HepG2 (cell line): ENCODE measurements at regions not wholly inside any gene's neighbourhood (a gene's known extent, or its start where the extent isn't known, plus 50 kb on each side); places are given as distances from the start of the nearest gene placed in this dataset.

Source experiments
- ATAC-seq: fragments of 200-7000 bp; cut with Tn5 transposase; 3 replicates; pipeline ENCODE4 v1.9.1; 2020; ENCODE audit warnings: mild to moderate bottlenecking, moderate library complexity
- BruUV-seq: library from RNA; stranded (reverse); fragments of 400-500 nt; replicated peaks from 2 replicates; lab custom pipeline; 2021; lab: Mats Ljungman, UMichigan
- CTCF ChIA-PET: fragments of 300-600 bp; formaldehyde crosslinking; extraction: SDS; loops from one replicate; lab custom pipeline; 2021; ENCODE audit warnings: low total read pairs, inconsistent platforms, low intra/inter-chr PET ratio; lab: Yijun Ruan, JAX
- POLR2A ChIA-PET: fragments of 350-600 bp; sonication (Branson Sonifier 250); formaldehyde crosslinking; loops from one replicate; lab custom pipeline; 2020; ENCODE audit warnings: antibody characterized with exemption, inconsistent platforms; lab: Yijun Ruan, JAX
- DNase-seq: peaks from one replicate; pipeline ENCODE4 v3.0.0-alpha.2; 2015; ENCODE audit warnings: low spot score
- FAIRE-seq: peaks from 3 replicates; lab custom pipeline; 2011; peaks lifted over from hg19 to GRCh38; lab: Jason Lieb, UNC
- H2AFZ ChIP-seq: one replicate; pipeline ENCODE4 v1.6.1; 2011; ENCODE audit warnings: low read length, inconsistent platforms
- H3K27ac ChIP-seq: fragments of 300-600 bp; 3 replicates; pipeline ENCODE4 v1.8.0; 2011; ENCODE audit warnings: mixed run types, mild to moderate bottlenecking, mixed read lengths, low read length, inconsistent platforms; ENCODE audit not compliant: insufficient read depth; ENCODE audit errors: extremely low read length
- H3K27me3 ChIP-seq, 2 experiments: fragments of 200-600 bp in 1 of 2; 2 replicates in 1 of 2; 3 replicates in 1 of 2; pipeline versions ENCODE4 v1.6.0 to v1.8.0; 2011; ENCODE audit warnings: low read length in 2 of 2, mild to moderate bottlenecking in 2 of 2, moderate library complexity in 2 of 2, inconsistent platforms in 1 of 2; ENCODE audit not compliant: insufficient read depth in 2 of 2, control insufficient read depth in 1 of 2
- H3K36me3 ChIP-seq, 2 experiments: fragments of 200-600 bp in 1 of 2; replicated peaks in 1 of 2; 2 replicates in 1 of 2; 3 replicates in 1 of 2; pipeline versions ENCODE4 v1.5.1 to v1.8.0; 2011; ENCODE audit warnings: low read length in 2 of 2, inconsistent platforms in 1 of 2; ENCODE audit not compliant: insufficient read depth in 2 of 2, control insufficient read depth in 1 of 2
- H3K4me1 ChIP-seq: 2 replicates; pipeline ENCODE4 v1.5.1; 2012; ENCODE audit warnings: low read length, inconsistent platforms; ENCODE audit not compliant: insufficient read depth
- H3K4me2 ChIP-seq: 2 replicates; pipeline ENCODE4 v1.6.0; 2011; ENCODE audit warnings: low read depth, low read length, inconsistent platforms
- H3K4me3 ChIP-seq, 3 experiments: fragments of 200-600 bp in 1 of 3; sonication (generic), shearing (Covaris generic) in 1 of 3; replicated peaks in 1 of 3; 2 replicates each; pipeline ENCODE4 v1.5.1; 2011 to 2016; ENCODE audit warnings: low read length in 3 of 3, inconsistent platforms in 2 of 3, low read depth in 2 of 3, mild to moderate bottlenecking in 2 of 3, control low read depth in 1 of 3, mixed read lengths in 1 of 3; ENCODE audit not compliant: insufficient read depth in 1 of 3
- H3K79me2 ChIP-seq: one replicate; pipeline ENCODE4 v1.6.1; 2011; ENCODE audit warnings: low read length, inconsistent platforms; ENCODE audit not compliant: insufficient read depth
- H3K9ac ChIP-seq: 2 replicates; pipeline ENCODE4 v1.6.0; 2011; ENCODE audit warnings: mild to moderate bottlenecking, low read depth, low read length, inconsistent platforms; ENCODE audit not compliant: insufficient read depth
- H3K9me3 ChIP-seq: 2 replicates; pipeline ENCODE4 v1.5.1; 2012; ENCODE audit warnings: mild to moderate bottlenecking, low read length
- H4K20me1 ChIP-seq: 2 replicates; pipeline ENCODE4 v1.6.0; 2011; ENCODE audit warnings: inconsistent platforms, mild to moderate bottlenecking, low read length, moderate library complexity; ENCODE audit not compliant: insufficient read depth
- ARID2 ChIP-seq: sonication (generic); formaldehyde crosslinking; IDR thresholded peaks from 2 replicates; pipeline ENCODE4 v1.8.1; 2022; ENCODE audit warnings: mild to moderate bottlenecking, missing genetic modification reagents, borderline replicate concordance
- BHLHE40 ChIP-seq: IDR thresholded peaks from 2 replicates; pipeline ENCODE4 v1.6.1; 2011; ENCODE audit warnings: low read length, improper control_type of control experiment
- GATAD2A ChIP-seq: IDR thresholded peaks from 2 replicates; pipeline ENCODE4 v1.6.1; 2016
- MATR3 ChIP-seq: sonication (generic); formaldehyde crosslinking; IDR thresholded peaks from 2 replicates; pipeline ENCODE4 v1.4.0; 2020; ENCODE audit warnings: missing genetic modification reagents
- NR2C2 ChIP-seq: sonication (generic); formaldehyde crosslinking; IDR thresholded peaks from 2 replicates; pipeline ENCODE4 v1.4.0; 2020; ENCODE audit warnings: missing genetic modification reagents, mild to moderate bottlenecking, moderate library complexity, borderline replicate concordance
- SIX4 ChIP-seq: sonication (generic); formaldehyde crosslinking; IDR thresholded peaks from 2 replicates; pipeline ENCODE4 v1.4.0; 2020; ENCODE audit warnings: missing genetic modification reagents
- SMC3 ChIP-seq: IDR thresholded peaks from 2 replicates; pipeline ENCODE4 v1.6.1; 2011; ENCODE audit warnings: low read length, improper control_type of control experiment
- STAG1 ChIP-seq: sonication (generic); formaldehyde crosslinking; IDR thresholded peaks from 2 replicates; pipeline ENCODE4 v1.4.0; 2020; ENCODE audit warnings: missing genetic modification reagents
- TSC22D2 ChIP-seq: sonication (generic); formaldehyde crosslinking; IDR thresholded peaks from 2 replicates; pipeline ENCODE4 v1.5.1; 2020; ENCODE audit warnings: missing genetic modification reagents, mild to moderate bottlenecking, borderline replicate concordance
- ZNF10 ChIP-seq: sonication (generic); formaldehyde crosslinking; IDR thresholded peaks from 2 replicates; pipeline ENCODE4 v1.4.0; 2020; ENCODE audit warnings: mild to moderate bottlenecking, low read depth, missing genetic modification reagents, borderline replicate concordance
- ZNF317 ChIP-seq: sonication (generic); formaldehyde crosslinking; IDR thresholded peaks from 2 replicates; pipeline ENCODE4 v1.5.0; 2020; ENCODE audit warnings: mild to moderate bottlenecking, missing genetic modification reagents
- ZNF589 ChIP-seq: sonication (generic); formaldehyde crosslinking; conservative IDR thresholded peaks from 2 replicates; pipeline ENCODE4 v1.8.0; 2022; ENCODE audit warnings: mild to moderate bottlenecking, moderate library complexity, missing genetic modification reagents
- ZNF749 ChIP-seq: sonication (generic); formaldehyde crosslinking; IDR thresholded peaks from 2 replicates; pipeline ENCODE4 v1.8.0; 2022; ENCODE audit warnings: mild to moderate bottlenecking, missing genetic modification reagents, moderate library complexity, borderline replicate concordance
- ZNF891 ChIP-seq: sonication (generic); formaldehyde crosslinking; IDR thresholded peaks from 2 replicates; pipeline ENCODE4 v1.5.0; 2020; ENCODE audit warnings: mild to moderate bottlenecking, missing genetic modification reagents
- WGBS: methylation state at CpG from one replicate; pipeline ENCODE4 v1.1.6; 2017; ENCODE audit warnings: low lambda C conversion rate; 5-methylcytosine and 5-hydroxymethylcytosine counted together
- in situ Hi-C: cut with HindIII; loops from 2 replicates; pipeline ENCODE4 v1.10.0; 2017; ENCODE audit warnings: low pct_unique_long_range_greater_than_20kb; ENCODE audit not compliant: extremely low pct_ligation_motif_present
- intact Hi-C: fragments of 100-400 bp; cut with micrococcal nuclease; formaldehyde crosslinking; loops from one replicate; pipeline ENCODE4 v1.10.0; 2022; ENCODE audit not compliant: unreplicated experiment
- TF ChIP-seq, protein P1 (sequence below): sonication (generic); formaldehyde crosslinking; IDR thresholded peaks from 2 replicates; pipeline ENCODE4 v1.5.0; 2020; ENCODE audit warnings: mild to moderate bottlenecking, low read depth, missing genetic modification reagents, borderline replicate concordance
- TF ChIP-seq, protein P2 (sequence below): sonication (generic); formaldehyde crosslinking; IDR thresholded peaks from 2 replicates; pipeline ENCODE4 v1.4.0; 2020; ENCODE audit warnings: missing genetic modification reagents
- TF ChIP-seq, protein P3 (sequence below): sonication (generic); formaldehyde crosslinking; IDR thresholded peaks from 2 replicates; pipeline ENCODE4 v1.5.0; 2020; ENCODE audit warnings: missing genetic modification reagents
- TF ChIP-seq, protein P4 (sequence below): sonication (generic); formaldehyde crosslinking; IDR thresholded peaks from 2 replicates; pipeline ENCODE4 v1.5.0; 2020; ENCODE audit warnings: missing genetic modification reagents, mild to moderate bottlenecking, borderline replicate concordance
- TF ChIP-seq, protein P5 (sequence below): sonication (generic); formaldehyde crosslinking; IDR thresholded peaks from 2 replicates; pipeline ENCODE4 v1.4.0; 2020; ENCODE audit warnings: missing genetic modification reagents
- TF ChIP-seq, protein P6 (sequence below): sonication (generic); formaldehyde crosslinking; IDR thresholded peaks from 2 replicates; pipeline ENCODE4 v1.8.0; 2022; ENCODE audit warnings: mild to moderate bottlenecking, missing genetic modification reagents, moderate library complexity

DNA sequence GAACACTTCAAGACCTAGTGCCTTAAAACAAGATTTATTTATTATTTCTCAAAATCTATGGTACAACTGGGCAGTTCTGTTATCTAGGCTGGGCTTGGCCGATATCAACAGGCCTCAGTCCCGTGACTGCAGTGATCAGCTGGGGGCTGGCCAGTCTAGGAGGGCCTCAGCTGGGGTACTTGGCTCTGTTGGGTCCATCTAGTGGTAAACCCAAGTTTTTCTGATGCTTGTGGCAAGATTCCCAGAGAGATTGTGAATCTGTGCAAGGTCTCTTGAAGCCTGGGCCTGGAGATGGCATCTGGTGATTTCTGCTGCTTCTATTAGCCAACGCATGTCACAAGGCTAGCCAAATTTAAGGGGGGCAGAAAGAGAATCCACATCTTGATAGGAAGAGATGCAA lies 482.4 kb upstream of the SGO1 start:
- Histone ChIP-seq H3K9ac (no peak overlapping the region), H2AFZ (no peak overlapping the region), H3K36me3 (no peaks in the 10 kb centered on the region), H4K20me1 (no peaks in the 10 kb centered on the region), H3K27ac (no peak overlapping the region), H3K27me3 (no peaks in the 10 kb centered on the region), H3K79me2 (no peaks in the 10 kb centered on the region), H3K4me1 (no peaks in the 10 kb centered on the region), H3K4me3 (no peak overlapping the region), H3K9me3 (peaks cover 74% of the 10 kb centered on the region), H3K4me2 (no peak overlapping the region)
- ChIA-PET CTCF (no interaction called here), POLR2A (no interaction called here)
- 5% methylated on average over 3 of the region's 3 CpGs for WGBS
- intact Hi-C loops = loop anchor here (10.0 kb wide), 2 partner anchors 154 to 444 kb away; no protein-coding TSS in a partner anchor
- peak; percentile 2 for DNase-seq
- no TSS peak for BruUV-seq
- in situ Hi-C loops = no loop called here
- ATAC-seq = peak; percentile 77
- no peak for FAIRE-seq
- TF ChIP-seq ZNF749 (CRISPR knock-in tag) = no peak
- no peak for TF ChIP-seq MATR3 (CRISPR knock-in tag)
- TF ChIP-seq ZNF317 (CRISPR knock-in tag) = no peak
- TF ChIP-seq, protein P1, sequence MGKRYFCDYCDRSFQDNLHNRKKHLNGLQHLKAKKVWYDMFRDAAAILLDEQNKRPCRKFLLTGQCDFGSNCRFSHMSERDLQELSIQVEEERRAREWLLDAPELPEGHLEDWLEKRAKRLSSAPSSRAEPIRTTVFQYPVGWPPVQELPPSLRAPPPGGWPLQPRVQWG = no peak
- TF ChIP-seq, protein P2, sequence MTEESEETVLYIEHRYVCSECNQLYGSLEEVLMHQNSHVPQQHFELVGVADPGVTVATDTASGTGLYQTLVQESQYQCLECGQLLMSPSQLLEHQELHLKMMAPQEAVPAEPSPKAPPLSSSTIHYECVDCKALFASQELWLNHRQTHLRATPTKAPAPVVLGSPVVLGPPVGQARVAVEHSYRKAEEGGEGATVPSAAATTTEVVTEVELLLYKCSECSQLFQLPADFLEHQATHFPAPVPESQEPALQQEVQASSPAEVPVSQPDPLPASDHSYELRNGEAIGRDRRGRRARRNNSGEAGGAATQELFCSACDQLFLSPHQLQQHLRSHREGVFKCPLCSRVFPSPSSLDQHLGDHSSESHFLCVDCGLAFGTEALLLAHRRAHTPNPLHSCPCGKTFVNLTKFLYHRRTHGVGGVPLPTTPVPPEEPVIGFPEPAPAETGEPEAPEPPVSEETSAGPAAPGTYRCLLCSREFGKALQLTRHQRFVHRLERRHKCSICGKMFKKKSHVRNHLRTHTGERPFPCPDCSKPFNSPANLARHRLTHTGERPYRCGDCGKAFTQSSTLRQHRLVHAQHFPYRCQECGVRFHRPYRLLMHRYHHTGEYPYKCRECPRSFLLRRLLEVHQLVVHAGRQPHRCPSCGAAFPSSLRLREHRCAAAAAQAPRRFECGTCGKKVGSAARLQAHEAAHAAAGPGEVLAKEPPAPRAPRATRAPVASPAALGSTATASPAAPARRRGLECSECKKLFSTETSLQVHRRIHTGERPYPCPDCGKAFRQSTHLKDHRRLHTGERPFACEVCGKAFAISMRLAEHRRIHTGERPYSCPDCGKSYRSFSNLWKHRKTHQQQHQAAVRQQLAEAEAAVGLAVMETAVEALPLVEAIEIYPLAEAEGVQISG (CRISPR knock-in tag) = no peak
- TF ChIP-seq SMC3 = peak; percentile 27; the same call in 1 of the 2 replicates
- no peak for TF ChIP-seq ZNF589 (CRISPR knock-in tag)
- TF ChIP-seq ARID2 (CRISPR knock-in tag) = no peak
- no peak for TF ChIP-seq TSC22D2 (CRISPR knock-in tag)
- TF ChIP-seq, protein P3, sequence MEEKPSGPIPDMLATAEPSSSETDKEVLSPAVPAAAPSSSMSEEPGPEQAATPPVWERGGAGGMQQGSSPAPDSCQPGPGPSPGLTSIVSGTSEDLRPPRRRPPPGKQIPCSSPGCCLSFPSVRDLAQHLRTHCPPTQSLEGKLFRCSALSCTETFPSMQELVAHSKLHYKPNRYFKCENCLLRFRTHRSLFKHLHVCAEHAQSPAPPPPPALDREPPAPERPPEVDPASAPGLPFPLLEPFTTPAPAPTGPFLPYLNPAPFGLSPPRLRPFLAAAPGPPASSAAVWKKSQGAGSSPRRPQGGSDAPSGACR = no peak
- TF ChIP-seq BHLHE40 = 0 out of 2 replicates have a peak, but pooled peaks have one; percentile 46
- no peak for TF ChIP-seq SIX4 (CRISPR knock-in tag)
- no peak for TF ChIP-seq NR2C2
- TF ChIP-seq, protein P4, sequence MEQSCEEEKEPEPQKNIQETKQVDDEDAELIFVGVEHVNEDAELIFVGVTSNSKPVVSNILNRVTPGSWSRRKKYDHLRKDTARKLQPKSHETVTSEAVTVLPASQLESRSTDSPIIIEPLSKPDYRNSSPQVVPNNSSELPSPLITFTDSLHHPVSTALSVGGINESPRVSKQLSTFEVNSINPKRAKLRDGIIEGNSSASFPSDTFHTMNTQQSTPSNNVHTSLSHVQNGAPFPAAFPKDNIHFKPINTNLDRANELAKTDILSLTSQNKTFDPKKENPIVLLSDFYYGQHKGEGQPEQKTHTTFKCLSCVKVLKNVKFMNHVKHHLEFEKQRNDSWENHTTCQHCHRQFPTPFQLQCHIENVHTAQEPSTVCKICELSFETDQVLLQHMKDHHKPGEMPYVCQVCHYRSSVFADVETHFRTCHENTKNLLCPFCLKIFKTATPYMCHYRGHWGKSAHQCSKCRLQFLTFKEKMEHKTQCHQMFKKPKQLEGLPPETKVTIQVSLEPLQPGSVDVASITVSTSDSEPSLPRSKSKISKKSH (CRISPR knock-in tag) = no peak
- TF ChIP-seq ZNF891 (CRISPR knock-in tag) = no peak
- no peak for TF ChIP-seq ZNF10 (CRISPR knock-in tag)
- TF ChIP-seq, protein P5, sequence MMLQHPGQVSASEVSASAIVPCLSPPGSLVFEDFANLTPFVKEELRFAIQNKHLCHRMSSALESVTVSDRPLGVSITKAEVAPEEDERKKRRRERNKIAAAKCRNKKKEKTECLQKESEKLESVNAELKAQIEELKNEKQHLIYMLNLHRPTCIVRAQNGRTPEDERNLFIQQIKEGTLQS (CRISPR knock-in tag) = no peak
- no peak for TF ChIP-seq GATAD2A (CRISPR knock-in tag)
- TF ChIP-seq, protein P6, sequence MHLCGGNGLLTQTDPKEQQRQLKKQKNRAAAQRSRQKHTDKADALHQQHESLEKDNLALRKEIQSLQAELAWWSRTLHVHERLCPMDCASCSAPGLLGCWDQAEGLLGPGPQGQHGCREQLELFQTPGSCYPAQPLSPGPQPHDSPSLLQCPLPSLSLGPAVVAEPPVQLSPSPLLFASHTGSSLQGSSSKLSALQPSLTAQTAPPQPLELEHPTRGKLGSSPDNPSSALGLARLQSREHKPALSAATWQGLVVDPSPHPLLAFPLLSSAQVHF (CRISPR knock-in tag) = no peak
- TF ChIP-seq STAG1 (CRISPR knock-in tag) = peak; percentile 21; the same call in 1 of the 2 replicates
